GM18508 (cell line): ENCODE measurements at regions not wholly inside any gene's neighbourhood (a gene's known extent, or its start where the extent isn't known, plus 50 kb on each side); places are given as distances from the start of the nearest gene placed in this dataset.
A peak's percentile ranks its signal among the peaks of the same experiment; 100 is the strongest.

ENCODE experiments used
- ATAC-seq: cut with Tn5 transposase; IDR thresholded peaks from one replicate; pipeline ENCODE4 v1.9.1; 2021; ENCODE audit warnings: moderate number of reproducible peaks; ENCODE audit not compliant: insufficient read depth, unreplicated experiment

- ATAC-seq, result no peak
Measured at GRCh38 chr6:143595251-143596036, 82.3 kb upstream of the PHACTR2 start.

GRCh38 chr6:143594647-143595046 lies 83.1 kb upstream of the PHACTR2 start:
- ATAC-seq, result no peak

- no peak for ATAC-seq
Measured at GRCh38 chr6:143592335-143592734, 80.8 kb upstream of the FUCA2 start.

- ATAC-seq, result no peak
Measured at GRCh38 chr6:143591441-143591840, 79.9 kb upstream of the FUCA2 start.

GRCh38 chr6:143589162-143589561 lies 77.6 kb upstream of the FUCA2 start:
- ATAC-seq, result no peak

- no peak for ATAC-seq
Measured at GRCh38 chr6:143586557-143586956, 75.0 kb upstream of the FUCA2 start.

- no peak for ATAC-seq
Measured at GRCh38 chr6:143585716-143586115, 74.2 kb upstream of the FUCA2 start.

GRCh38 chr6:143585241-143585640 lies 73.7 kb upstream of the FUCA2 start:
- ATAC-seq, result no peak

- no peak for ATAC-seq
Measured at GRCh38 chr6:143583542-143584327, 72.2 kb upstream of the FUCA2 start.

- ATAC-seq, result no peak
Measured at GRCh38 chr6:143581835-143582480, 70.4 kb upstream of the FUCA2 start.

GRCh38 chr6:143579703-143580102 lies 68.2 kb upstream of the FUCA2 start:
- ATAC-seq, result no peak

- ATAC-seq, result no peak
Measured at GRCh38 chr6:143578054-143578453, 66.5 kb upstream of the FUCA2 start.

- ATAC-seq, result no peak
Measured at GRCh38 chr6:143575901-143576426, 64.4 kb upstream of the FUCA2 start.

- peak; percentile 73 for ATAC-seq
Measured at GRCh38 chr6:143575440-143575839, 63.9 kb upstream of the FUCA2 start.

- ATAC-seq, result no peak
Measured at GRCh38 chr6:143570147-143570853, 58.8 kb upstream of the FUCA2 start.

GRCh38 chr6:143569040-143569439 lies 57.5 kb upstream of the FUCA2 start:
- no peak for ATAC-seq

- no peak for ATAC-seq
Measured at GRCh38 chr6:143564484-143565017, 53.0 kb upstream of the FUCA2 start.

GRCh38 chr6:143562143-143562542 lies 50.6 kb upstream of the FUCA2 start:
- no peak for ATAC-seq
